GM12872 (cell line): ENCODE measurements at regions not wholly inside any gene's neighbourhood (a gene's known extent, or its start where the extent isn't known, plus 50 kb on each side); places are given as distances from the start of the nearest gene placed in this dataset.

Experiments used
- CTCF ChIP-seq: IDR thresholded peaks from 3 replicates; pipeline ENCODE4 v1.5.1; 2011; ENCODE audit warnings: low read depth, mild to moderate bottlenecking, low read length, moderate library complexity; ENCODE audit not compliant: insufficient read depth

- no peak for TF ChIP-seq CTCF
Observed at GRCh38 chr7:136055266-136055665, 78.1 kb upstream of the MTPN start.

- no peak for TF ChIP-seq CTCF
Observed at GRCh38 chr7:136053689-136054485, 76.7 kb upstream of the MTPN start.

GRCh38 chr7:136051203-136051928 is 74.2 kb upstream of the MTPN start:
- no peak for TF ChIP-seq CTCF

- no peak for TF ChIP-seq CTCF
Observed at GRCh38 chr7:136050462-136050847, 73.3 kb upstream of the MTPN start.

- no peak for TF ChIP-seq CTCF
Observed at GRCh38 chr7:136049818-136050461, 72.8 kb upstream of the MTPN start.

GRCh38 chr7:136049117-136049516 is 72.0 kb upstream of the MTPN start:
- TF ChIP-seq CTCF, result no peak

- no peak for TF ChIP-seq CTCF
Observed at GRCh38 chr7:136046548-136046947, 69.4 kb upstream of the MTPN start.
